ENCODE measurements at regions not wholly inside any gene's neighbourhood (a gene's known extent, or its start where the extent isn't known, plus 50 kb on each side); places are given as distances from the start of the nearest gene placed in this dataset.

- TF ChIP-seq CTCF (IDR thresholded peaks at IDR 0.05; ENCODE audit: borderline replicate concordance, extremely low read depth, low read length, poor library complexity, severe bottlenecking) (no peak), EZH2 (IDR thresholded peaks at IDR 0.05; ENCODE audit: borderline replicate concordance, low read depth, low read length, severe bottlenecking) (no peak)
These were observed 88.5 kb upstream of the CISTR start for GRCh38 chr12:53840316-53840715.

Data from DND-41 (cell line).